GM21526 (cell line): ENCODE measurements at regions not wholly inside any gene's neighbourhood (a gene's known extent, or its start where the extent isn't known, plus 50 kb on each side); places are given as distances from the start of the nearest gene placed in this dataset.

Experiments used
- ATAC-seq: cut with Tn5 transposase; IDR thresholded peaks from one replicate; pipeline ENCODE4 v1.9.1; 2021; ENCODE audit warnings: moderate library complexity; ENCODE audit not compliant: unreplicated experiment, low FRiP score

DNA sequence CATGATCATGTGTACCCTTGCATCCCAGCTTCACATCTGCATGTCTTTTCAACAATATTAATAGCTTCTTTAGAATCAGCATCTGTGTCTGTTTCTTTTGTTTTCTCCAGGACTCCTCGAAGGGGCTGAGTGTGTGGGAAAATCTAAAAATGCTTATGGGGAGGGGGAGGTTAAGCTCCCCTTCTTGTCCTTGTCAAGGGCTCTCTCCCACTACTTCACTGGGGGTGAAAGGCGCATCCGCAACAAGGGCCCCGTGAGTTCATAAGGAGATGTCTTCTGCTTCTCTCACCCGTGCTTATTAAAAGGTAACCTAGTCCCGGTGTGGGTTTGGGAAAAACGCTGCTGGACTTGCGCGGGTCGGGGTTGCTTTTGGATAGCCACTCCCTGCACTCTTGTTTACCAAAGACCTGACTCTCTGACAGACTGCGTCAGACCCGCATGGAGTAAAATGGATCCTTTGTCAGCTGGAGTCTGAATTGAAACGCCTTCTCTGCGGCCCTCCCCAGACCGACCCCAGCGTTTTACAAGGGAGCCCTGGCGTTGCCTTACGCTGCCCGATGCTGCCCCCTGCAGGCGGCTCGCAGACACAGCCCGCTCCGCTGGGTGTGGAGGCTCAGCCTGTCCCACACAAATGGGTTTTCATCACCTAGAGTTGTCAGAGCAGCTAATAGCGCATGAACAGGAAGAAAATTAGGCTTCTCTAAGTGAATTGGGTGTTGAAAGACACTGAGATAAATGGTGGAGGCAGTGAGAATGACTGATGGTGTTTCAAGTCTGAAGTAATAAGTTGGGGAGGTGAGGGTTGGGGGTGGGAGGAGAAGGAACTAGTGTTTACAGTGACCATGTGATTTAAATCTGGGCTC lies 53.8 kb downstream of the IER5 start:
- ATAC-seq, result peak; percentile 82

DNA sequence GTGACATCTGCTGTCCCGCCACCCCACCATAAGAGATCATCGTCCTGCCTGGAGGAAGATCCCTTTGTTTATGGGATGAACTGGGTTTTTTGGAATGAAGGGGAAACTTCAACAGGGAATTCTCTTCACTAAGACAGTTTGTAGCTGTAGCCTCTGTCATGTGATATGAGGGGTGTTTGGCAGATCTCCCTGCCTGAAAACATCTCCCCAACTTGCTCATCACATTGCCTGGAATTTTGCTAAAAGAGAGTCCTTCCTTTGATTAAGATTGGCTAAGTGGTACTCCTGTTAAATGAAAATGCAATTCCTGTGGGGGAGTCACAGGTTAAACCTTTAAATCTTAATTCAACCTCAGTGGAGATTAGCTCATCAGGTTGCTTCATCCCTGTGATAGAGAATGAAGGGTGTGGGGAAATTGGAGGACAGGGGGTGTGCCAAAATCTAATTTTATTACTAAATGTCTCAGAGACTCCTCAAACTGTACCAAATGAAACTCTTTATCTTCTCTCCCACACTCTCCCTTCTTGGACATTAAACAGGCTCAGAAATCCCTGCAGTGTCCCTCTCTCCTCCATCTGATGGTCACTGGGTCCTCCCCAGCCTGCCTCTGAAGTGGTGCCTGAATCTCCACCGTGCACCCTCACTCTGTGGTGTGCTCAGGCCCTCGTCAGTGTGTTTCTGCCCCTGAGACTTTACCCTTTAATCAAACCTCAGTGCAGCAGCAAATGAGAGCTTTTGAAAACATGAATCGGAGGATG lies 54.8 kb downstream of the IER5 start:
- no peak for ATAC-seq

DNA sequence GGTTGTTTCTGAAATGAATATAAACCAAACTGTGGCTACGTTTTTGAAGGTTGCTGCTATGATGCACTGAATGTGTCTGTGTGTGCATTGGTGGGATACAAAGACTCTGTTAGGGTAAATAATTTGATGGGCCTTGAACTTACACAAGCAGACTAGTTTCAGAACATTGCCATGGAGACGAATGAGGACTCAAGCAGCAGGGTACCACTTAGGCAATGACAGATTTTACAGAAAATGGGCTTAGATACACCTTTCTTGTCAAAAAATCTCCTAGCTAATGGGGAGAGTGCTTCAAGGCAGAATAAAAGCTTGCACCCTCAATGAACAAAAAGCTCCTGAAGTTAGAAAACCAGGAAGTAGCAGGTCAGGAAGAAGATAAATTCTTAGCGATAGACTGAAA lies 55.7 kb downstream of the IER5 start:
- ATAC-seq, result no peak

DNA sequence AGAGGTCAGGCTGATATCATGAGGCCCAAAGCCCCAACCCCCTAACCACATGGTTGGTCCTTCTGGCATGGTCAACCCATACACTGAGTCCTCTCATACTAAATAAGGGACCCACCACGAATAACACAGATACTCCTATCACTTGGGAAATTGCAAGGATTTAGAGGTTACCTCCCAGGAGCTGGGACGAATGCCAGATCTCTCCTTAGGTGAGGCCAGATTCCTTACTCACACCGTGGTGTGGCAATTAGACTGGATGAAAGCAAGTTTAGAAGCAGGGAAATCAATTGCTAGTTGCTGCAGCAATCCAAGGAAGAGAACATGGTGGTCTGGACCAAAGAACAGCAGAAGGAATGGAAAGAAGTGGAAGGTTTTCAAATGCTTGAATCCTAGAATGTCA lies 60.1 kb downstream of the IER5 start:
- no peak for ATAC-seq

DNA sequence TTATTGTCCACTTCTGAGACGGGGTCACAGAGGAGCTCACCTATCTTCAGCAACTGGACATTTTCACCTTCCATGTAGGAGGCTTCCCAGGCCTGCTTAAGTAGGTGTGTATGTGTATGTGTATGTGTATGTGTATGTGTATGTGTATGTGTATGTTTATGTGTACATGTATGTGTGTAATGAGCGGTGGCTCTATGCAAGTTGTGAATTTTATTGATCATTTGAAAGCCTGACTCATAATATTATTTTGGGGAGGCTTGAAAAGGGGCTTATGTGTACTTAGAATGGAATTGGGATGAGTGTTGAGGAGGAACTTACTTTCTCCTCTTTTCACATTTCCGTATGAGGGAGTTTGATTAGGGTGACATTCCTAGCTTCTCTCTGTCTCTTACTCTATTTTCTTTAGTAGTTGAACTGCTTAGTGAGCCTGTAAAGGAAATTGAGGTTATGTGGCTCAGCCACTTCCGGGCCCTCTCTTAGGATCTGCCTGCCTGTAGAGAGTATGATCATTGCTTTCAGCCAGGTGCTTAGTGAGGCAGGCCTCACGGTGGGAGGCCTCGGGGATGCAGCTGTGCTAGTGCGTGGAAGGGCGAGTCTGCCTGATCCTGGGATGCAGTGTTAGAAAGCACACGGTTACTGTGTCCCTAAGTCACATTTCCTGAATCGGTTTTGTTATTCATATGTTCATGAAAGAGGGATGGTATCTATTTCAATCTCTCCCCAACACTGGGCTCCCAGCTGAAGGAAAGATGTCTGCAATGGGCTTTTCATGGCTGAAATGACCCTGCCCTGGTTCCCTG lies 61.0 kb downstream of the IER5 start:
- ATAC-seq, result peak; percentile 79

DNA sequence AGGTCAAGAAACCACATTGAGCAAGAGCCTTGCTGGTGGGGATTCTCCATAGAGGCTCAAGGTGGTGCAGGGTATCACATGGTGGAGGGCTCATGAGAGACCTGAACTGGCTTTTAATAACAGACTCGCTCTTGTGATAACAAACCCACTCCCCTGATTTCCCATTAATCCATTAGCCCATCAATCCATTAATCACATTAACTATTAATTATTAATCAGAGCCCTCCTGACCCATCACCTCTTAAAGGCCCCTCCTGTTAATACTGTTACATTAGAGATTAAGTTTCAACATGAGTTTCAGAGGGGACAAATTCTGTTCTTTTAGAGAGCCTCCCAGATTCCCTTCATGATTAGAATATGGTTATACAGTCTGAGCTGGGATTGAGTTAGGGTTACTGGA lies 61.8 kb downstream of the IER5 start:
- no peak for ATAC-seq

DNA sequence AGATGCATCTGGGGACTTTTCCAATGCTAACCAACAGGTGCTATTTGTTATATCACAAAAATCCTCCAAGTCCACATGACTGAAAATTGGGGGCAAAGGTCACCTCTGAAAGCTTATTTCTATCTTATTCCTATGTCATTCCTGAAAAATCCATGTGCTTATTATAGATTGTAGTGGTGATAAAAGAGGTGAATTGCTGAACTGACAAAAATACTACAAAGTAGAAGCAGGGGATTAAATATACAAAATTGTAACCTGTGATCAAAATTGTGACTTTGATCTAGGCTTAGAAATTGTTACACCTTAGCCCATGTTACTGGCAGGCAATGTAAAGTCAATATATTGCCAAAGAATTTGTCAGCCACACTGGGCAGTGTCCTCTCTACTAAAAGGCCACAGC lies 62.3 kb downstream of the IER5 start:
- no peak for ATAC-seq

DNA sequence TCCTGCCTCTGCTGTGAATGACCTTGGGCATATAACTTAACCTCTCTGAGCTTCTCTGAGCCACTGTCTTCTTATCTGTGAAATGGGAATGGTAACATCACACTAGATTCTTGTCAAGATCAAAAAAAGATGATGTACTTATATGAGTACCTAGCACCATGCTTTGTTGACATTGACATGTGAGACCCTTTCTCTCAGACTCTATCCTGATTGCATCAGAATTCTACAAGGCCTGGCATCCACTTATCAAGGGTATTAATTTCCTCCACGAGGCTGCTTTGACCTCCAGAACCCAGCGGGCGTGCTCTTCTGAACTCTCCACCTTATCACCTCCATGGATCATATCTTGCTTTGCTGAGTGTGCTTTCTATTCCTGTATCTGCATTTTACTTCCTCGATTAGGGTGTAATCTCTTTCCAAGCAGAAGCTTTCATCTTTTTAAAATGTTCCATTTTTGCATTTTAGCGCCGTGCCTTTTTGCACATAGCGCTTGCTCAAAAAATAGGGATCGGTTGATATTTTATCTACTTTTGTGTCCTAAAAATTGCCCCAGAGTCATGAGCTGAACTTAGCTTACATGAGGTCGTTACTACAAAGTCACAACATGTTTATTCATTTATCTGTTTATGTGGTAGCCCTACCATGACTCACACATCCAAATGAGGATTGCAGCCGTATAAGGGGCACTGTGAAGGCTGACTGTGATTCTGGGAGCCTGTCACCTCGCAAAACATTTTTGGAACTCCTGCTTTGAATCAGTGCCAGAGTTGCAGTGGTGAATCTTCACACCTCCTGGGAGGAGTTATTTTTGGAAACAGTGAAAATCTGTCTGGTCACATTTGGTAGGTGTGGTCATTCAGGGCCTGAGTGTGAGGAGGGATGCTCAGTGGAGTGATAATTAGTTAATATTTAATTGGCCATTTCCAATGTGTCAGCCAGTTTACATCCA lies 63.2 kb downstream of the IER5 start:
- no peak for ATAC-seq

DNA sequence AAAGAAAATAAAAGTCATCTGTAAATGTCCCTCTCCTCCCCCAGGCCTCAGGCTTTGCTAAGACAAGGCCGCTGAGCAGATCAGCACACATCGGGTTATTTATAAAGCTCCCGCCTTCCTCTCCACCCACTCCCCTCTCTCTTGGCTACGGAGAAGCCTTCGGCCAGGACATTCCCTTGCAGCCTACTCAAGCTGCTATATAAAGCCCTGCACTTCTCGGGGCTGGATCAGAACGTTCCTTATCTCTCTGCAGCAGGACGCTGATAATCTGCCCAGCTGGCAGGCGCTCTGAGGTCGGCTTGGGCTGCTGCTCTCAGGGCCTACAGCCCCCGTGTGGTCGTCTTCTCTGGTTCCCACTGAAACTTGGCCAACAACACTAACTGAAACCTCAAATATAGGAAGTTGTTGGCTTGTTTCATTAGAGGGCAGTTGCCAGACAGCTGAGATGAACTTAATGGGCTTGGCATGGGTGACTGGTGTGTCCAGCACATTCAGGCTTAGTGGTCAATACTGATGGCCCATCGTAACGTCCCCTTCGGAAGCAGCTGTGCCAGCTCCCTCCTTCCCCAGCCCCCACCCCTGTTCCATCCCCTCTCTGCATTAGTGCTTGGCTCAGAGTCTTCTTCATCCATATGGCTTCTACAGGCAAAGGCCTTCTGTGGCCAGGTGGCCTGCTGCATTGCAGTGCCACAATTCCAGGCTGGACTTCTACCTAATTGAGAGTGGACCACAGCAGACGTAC lies 64.6 kb downstream of the IER5 start:
- peak; percentile 65 for ATAC-seq

DNA sequence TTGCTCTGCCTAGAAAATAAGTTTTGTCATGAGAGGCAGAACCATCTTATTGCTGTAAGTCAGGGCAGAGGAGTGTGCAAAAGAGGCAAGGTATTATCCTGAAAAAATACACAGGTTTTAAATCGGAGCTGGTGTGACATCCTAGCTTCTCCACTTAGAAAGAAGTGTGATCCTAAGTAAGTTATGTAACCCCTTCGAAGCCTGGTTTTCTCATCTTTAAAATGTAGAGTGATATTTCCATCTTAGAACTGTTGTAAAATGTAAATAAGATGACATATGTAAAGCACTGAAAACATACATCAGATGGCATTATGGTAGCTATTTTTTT lies 65.1 kb downstream of the IER5 start:
- ATAC-seq, result no peak

DNA sequence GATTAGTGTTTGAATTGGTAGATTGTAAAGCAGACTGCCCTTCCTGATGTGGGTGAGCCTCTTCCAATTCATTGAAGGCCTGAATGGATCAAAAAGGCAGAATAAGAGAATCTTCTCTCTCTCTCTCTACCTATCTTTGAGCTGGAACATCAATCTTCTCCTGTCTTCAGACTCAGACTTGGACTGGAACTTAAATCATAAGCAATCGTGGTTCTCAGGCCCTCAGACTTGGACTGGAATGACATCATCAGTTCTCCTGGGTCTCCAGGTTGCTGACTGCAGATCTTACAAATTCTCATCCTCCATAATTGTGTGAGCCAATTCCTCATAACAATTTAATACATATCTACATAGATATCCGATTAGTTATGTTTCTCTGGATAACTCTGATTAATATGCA lies 66.8 kb downstream of the IER5 start:
- no peak for ATAC-seq

DNA sequence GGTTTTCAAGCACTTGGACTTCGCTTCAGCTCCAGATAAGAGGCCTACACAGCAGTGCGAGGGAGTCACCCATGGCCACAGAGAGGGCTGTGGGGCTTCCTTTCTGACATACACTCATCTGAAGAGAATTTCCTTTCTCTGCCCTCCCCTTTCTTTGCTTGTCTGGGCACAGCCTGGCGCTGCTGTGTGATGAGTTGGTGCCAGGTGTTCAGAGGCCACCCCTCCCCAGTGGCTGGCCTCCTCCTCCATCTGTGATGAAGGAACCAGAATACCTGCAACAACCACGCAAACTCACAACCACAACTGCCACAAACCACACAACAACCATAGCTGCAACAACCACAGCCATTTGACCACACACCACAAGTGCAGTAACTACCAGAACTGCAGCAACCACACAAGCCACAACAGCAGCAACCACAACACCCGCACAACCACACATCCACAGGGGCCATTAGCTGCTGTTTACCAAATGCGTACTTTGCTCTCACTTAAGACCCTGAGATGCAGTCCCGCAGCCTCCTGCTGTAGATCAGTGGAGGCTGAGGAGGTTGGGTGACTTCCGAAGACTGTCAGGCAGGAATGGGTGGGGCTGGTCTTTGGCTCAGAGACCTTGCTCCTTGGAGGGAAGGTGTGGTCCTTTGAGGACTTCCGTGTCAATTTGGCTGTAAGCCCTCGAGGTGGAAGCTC lies 71.1 kb downstream of the IER5 start:
- no peak for ATAC-seq

DNA sequence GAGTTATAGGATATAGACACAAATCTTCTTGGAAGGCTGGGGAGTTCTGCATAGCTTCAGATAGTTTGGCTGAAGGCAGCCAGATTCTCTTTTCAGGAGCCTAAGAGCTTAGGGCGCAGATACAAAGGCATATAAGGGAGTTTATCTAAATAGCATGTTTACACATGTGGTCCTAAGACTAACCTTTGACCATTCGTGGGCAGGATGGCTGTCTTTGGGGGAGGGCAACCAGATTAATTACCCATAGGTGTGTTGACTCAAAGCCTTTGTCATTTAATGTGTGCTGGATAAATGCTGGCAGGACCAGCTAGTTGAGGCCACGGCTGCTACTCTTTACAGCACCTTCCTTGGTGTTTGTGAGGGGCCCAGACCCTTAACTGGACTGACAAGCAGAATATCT lies 71.8 kb downstream of the IER5 start:
- no peak for ATAC-seq

DNA sequence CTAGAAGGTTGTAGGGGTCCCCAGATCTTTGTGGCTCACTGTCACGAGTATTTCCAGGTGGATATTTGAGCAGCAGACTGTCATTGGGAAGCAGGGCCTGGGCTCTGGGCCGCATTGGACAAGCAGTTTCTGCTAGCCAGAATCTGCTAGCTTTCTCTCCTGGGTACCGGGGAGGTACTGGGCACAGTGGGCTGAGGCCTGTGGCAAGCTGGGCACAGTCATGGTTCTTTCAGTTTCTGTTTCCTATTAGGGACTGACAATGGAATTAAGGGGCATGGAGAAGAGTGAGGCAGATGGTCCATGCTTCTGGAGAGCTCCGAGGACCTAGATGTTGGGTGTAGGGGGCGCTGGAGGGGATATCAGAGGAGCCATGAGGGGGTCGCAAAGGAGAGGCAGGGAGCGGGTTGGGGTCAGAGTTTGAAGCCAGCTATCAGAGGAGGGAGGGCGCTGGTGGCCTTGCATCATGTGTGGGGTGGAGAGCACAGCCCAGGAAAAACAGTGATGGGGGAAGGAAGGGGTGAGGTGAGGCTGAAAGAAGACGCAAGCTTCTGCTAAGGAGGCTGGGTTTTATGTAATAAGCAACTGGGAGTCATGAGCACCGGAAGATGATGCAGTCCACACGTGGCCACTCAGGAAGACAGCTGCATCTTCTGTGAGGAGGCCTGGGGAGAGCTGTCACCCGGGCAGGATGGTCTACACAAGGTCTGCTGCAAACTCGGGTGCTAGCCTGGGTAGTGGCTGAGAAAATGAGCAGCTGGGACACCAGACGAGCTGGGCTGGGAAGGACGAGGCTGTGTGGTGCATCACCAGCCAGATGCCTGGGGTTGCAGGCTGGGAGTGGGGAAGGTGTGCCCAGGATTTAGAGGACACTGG lies 72.7 kb downstream of the IER5 start:
- no peak for ATAC-seq

DNA sequence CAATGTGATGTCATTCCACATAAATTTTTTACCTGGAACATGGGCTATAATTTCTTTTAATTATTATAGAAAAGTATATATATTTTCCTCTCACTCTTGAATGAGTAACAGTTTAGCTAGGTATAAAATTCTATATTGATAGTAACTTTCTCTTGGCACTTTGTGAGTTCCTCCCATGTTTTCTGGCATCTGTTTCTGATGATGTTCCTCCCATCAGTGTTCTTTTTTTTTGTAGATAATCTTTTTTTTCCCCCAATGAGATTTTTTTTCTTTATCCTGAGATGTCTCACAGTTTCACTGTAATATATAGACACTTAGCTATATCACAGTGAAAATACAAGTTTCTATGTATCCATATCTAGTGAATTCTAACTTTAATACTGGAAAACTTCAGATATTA lies 75.2 kb downstream of the IER5 start:
- ATAC-seq, result no peak

DNA sequence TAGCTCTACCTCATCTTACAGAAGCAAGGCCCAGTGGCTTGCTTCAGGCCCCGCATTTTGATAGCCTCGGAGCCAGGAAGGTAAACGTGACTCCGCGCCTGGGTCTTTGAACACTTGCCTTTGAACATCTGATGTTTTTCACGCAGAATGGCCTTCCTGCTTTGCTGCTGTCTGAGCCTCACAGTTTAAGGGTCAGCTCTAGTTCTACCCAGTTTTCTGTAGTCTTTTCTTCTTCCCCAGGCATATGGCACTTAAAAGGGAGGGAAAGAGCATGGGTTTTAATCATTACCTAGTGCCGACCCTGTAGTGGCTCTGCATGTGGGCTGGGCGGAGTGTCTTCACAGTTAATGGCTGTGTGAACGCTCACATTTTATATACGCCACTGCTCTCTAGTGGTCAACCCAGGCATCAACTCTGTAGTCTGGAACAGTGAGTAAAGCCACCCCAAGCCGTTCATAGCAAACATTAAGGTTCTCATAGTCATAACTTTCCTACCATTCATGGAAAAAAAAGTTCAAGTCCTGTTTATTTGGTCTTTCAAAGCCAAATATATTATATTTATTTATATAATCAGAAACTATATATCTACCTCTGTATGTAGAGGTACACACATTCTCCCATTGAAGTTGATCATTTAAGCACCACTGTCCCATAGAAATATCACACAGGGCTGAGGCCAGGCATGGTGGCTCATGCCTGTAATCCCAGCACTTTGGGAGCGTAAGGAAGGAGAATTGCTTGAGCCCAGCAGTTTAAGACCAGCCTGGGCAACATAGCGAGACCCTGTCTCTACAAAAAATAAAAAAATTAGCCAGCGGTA lies 78.1 kb downstream of the IER5 start:
- peak; percentile 86 for ATAC-seq

DNA sequence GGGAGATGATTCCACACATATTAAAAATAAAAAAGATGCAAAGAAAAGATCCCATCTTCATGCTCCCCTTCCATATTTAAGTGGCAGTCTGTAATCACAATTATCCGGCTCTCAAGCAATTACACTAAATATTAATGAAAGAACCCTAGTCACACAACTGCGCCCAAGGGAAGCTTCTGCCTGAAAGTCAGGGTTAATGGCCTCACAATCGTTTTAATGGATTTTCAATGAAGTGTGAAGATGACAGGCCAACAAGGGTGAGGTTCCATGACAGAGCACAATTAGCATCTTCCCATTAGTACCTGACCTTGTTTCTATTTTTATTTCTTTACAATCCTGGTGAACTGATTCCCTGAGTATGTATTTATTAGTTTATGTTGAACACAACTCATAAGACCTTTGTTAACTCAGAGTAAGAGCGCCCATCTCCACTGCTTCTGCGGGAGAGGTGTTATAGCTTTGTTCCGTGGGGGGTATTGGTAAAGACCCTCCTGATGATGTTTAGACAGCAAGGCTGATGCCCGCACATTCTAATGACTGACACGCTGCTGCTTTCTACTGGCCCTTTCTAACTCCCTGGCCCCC lies 80.9 kb downstream of the IER5 start:
- no peak for ATAC-seq
